Gastroesophageal sphincter (tissue), 3 donors: ENCODE measurements at regions not wholly inside any gene's neighbourhood (a gene's known extent, or its start where the extent isn't known, plus 50 kb on each side); places are given as distances from the start of the nearest gene placed in this dataset.

ENCODE experiments used
- EP300 ChIP-seq: sonication (generic); formaldehyde crosslinking; IDR thresholded peaks from one replicate; pipeline ENCODE4 v1.6.1; 2017; ENCODE audit warnings: antibody characterized with exemption, mild to moderate bottlenecking
- POLR2A ChIP-seq, 2 donors: fragments of 450-650 bp; IDR thresholded peaks; one replicate each; pipeline ENCODE4 v1.6.1; 2017; ENCODE audit warnings: antibody characterized with exemption in 2 of 2, mild to moderate bottlenecking in 2 of 2, moderate library complexity in 1 of 2
- POLR2AphosphoS5 ChIP-seq: sonication (generic); formaldehyde crosslinking; IDR thresholded peaks from one replicate; pipeline ENCODE4 v1.6.1; 2017; ENCODE audit warnings: antibody characterized with exemption
- TF ChIP-seq, protein P1 (sequence below), 4 experiments: fragments of 200-600 bp in 2 of 4; fragments of 450-650 bp in 2 of 4; sonication (generic) in 1 of 4; IDR thresholded peaks; one replicate each; pipeline ENCODE4 v1.5.1; 2017 to 2019; ENCODE audit warnings: antibody characterized with exemption in 4 of 4, mild to moderate bottlenecking in 2 of 4, moderate library complexity in 2 of 4

DNA sequence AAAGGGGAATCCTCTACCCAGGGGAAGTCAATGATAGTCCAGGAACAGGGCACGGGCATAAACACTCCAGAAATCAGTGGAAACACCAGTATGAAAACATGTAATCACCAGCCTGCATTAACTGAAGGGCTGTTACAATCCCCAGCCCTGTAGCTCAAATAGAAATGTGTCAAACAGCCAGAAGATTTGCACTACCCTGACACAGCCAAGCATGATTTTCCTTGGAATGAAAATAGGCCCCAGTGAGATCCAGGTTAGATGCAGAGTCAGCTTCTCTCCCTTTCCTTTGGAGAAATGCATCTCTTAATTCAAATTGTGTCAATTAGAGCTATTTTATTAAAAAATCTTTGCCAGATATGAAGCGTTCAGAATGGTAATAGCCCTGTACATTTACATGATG is 158.1 kb downstream of the RPS29 start:
- TF ChIP-seq, protein P1, sequence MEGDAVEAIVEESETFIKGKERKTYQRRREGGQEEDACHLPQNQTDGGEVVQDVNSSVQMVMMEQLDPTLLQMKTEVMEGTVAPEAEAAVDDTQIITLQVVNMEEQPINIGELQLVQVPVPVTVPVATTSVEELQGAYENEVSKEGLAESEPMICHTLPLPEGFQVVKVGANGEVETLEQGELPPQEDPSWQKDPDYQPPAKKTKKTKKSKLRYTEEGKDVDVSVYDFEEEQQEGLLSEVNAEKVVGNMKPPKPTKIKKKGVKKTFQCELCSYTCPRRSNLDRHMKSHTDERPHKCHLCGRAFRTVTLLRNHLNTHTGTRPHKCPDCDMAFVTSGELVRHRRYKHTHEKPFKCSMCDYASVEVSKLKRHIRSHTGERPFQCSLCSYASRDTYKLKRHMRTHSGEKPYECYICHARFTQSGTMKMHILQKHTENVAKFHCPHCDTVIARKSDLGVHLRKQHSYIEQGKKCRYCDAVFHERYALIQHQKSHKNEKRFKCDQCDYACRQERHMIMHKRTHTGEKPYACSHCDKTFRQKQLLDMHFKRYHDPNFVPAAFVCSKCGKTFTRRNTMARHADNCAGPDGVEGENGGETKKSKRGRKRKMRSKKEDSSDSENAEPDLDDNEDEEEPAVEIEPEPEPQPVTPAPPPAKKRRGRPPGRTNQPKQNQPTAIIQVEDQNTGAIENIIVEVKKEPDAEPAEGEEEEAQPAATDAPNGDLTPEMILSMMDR (IDR thresholded peaks at IDR 0.05) = no peak
- TF ChIP-seq POLR2A (IDR thresholded peaks at IDR 0.05) (no peak), POLR2AphosphoS5 (no peak), EP300 (no peak)
